HAP-1 (cell line): ENCODE measurements at regions not wholly inside any gene's neighbourhood (a gene's known extent, or its start where the extent isn't known, plus 50 kb on each side); places are given as distances from the start of the nearest gene placed in this dataset.
"Not testable (repeated sequence)": the region's sequence is repeated elsewhere in the genome, so short reads cannot be mapped to it uniquely, and the experiment has no call there.

Experiments
- DNase-seq, 2 experiments: peaks; one replicate each; pipeline ENCODE4 v3.0.0-alpha.2; 2016 to 2020; ENCODE audit warnings: low spot score in 2 of 2
- H3K27me3 ChIP-seq: fragments of 250-450 bp; sonication (Bioruptor Pico); 2 replicates; pipeline ENCODE4 v1.5.1; 2020; ENCODE audit warnings: low read depth, mild to moderate bottlenecking, moderate library complexity
- H3K36me3 ChIP-seq: fragments of 250-450 bp; sonication (Bioruptor Pico); replicated peaks from 2 replicates; pipeline ENCODE4 v1.5.1; 2020; ENCODE audit warnings: mild to moderate bottlenecking
- H3K4me1 ChIP-seq: fragments of 250-450 bp; sonication (Bioruptor Pico); 2 replicates; pipeline ENCODE4 v1.5.1; 2020; ENCODE audit warnings: mild to moderate bottlenecking
- H3K4me3 ChIP-seq: fragments of 250-450 bp; sonication (Bioruptor Pico); 2 replicates; pipeline ENCODE4 v1.5.1; 2020; ENCODE audit warnings: mild to moderate bottlenecking, moderate library complexity
- H3K9me3 ChIP-seq: fragments of 250-450 bp; sonication (Bioruptor Pico); 2 replicates; pipeline ENCODE4 v1.5.1; 2020; ENCODE audit warnings: mild to moderate bottlenecking, moderate library complexity
- in situ Hi-C: fragments of 300-500 bp; cut with MboI; formaldehyde crosslinking; loops from 3 replicates; pipeline ENCODE4 v1.14.3; 2020; ENCODE audit warnings: low sequenced_read_pairs, inconsistent platforms, mixed read lengths

DNA sequence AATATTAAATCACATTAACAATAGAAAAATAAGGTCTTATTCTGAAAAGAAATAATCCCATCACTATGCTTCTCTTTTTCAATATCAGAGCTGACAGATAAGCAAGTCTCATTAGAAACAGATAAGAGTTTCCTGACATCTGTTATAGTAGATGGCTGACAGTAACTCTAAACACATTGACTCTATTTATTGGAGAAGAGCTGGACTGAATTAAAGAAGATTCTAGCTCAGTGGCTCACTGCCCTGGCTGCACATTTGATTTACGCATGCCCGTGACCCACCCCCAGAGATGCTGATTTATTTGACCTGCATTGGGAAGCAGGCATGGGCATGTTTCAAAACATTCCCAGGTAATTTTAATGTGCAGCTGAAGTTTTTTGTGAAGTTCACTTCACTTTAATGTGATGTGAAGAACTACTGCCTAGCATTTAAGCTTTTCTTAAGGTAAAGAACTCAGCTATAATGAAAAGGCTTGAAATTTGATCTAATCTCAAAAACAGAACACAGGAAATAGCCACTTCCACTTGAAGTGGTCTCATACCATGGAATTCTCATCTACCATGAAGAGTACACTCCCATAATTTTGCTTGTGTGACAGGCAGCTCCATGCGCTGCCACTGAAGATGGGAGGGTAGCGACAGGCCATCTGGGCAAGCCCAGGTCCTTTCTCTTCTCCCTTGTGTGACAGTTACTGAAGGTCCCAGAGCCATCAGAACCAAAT lies 162.3 kb downstream of the TPBG start:
- no peaks in the 10 kb centered on the region for H3K27me3 ChIP-seq
- H3K36me3 ChIP-seq: no peaks in the 10 kb centered on the region
- in situ Hi-C loops: no loop called here
- no peak for DNase-seq
- H3K4me3 ChIP-seq: no peak overlapping the region
- H3K4me1 ChIP-seq: no peaks in the 10 kb centered on the region
- no peaks in the 10 kb centered on the region for H3K9me3 ChIP-seq

DNA sequence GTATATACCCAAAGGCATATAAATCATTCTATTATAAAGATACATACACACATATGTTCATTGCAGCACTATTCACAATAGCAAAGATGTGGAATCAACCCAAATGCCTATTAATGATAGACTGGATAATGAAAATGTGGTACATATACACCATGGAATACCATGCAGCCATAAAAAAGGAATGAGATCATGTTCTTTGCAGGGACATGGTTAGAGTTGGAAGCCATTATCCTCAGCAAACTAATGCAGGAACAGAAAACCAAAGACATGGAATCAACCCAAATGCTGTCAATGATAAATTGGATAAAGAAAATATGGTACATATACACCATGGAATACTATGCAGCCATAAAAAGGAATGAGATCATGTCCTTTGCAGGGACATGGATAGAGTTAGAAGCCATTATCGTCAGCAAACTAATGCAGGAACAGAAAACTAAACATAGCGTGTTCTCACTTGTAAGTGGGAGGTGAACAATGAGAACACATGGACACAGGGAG lies 166.4 kb downstream of the TPBG start:
- not testable (repeated sequence) for H3K27me3 ChIP-seq

DNA sequence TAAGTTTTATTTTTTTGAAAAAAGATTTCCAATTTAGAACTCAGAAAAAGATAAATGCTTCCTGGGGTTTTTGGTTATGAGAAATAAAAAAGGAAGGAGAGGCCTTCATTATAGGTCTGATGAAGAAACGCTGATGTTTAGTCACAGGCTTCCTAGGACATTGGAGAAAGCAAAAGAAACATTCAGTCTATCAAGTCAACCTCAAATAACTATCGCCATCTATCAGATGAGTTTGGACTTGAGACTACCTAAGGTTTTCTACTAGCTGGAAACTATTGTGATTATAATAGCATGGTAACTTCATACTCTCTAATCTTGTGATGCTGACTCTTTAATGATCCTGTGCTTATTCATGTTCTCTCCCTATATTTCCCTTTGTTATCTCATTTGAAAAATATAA lies 171.3 kb downstream of the TPBG start:
- H3K36me3 ChIP-seq: no peaks in the 10 kb centered on the region
- in situ Hi-C loops: no loop called here
- H3K4me3 ChIP-seq: no peak overlapping the region
- H3K9me3 ChIP-seq: no peaks in the 10 kb centered on the region
- no peaks in the 10 kb centered on the region for H3K4me1 ChIP-seq
- H3K27me3 ChIP-seq: no peaks in the 10 kb centered on the region; the same call in 1 of the 2 replicates
- no peak for DNase-seq

More for the DNA sequence above, 166.4 kb downstream of the TPBG start:
- DNase-seq, H3K36me3 ChIP-seq, H3K4me1 ChIP-seq, H3K4me3 ChIP-seq, in situ Hi-C loops, H3K9me3 ChIP-seq: not testable (repeated sequence)

DNA sequence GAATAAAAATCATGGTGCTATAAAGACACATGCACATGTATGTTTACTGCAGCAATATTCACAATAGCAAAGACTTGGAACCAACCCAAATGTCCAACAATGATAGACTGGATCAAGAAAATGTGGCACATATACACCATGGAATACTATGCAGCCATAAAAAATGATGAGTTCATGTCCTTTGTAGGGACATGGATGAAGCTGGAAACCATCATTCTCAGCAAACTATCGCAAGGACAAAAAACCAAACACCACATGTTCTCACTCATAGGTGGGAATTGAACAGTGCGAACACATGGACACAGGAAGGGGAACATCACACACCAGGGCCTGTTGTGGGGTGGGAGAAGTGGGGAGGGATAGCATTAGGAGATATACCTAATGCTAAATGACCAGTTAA lies 185.9 kb downstream of the TPBG start:
- H3K36me3 ChIP-seq, H3K27me3 ChIP-seq, H3K4me1 ChIP-seq, in situ Hi-C loops, DNase-seq, H3K4me3 ChIP-seq, H3K9me3 ChIP-seq: not testable (repeated sequence)

DNA sequence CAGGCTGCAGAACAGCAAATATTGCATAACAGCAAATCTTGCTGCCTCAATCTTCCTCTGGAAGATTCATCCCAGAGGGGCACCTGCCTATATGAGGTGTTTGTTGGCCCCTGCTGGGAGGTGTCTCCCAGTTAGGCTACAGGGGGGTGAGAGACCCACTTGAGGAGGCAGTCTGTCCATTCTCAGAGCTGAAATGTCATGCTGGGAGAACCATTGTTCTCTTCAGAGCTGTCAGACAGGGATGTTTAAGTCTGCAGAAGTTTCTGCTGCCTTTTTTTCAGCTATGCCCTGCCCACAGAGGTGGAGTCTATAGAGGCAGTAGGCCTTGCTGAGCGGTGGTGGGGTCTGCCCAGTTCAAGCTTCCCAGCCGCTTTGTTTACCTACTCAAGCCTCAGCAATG lies 187.7 kb downstream of the TPBG start:
- H3K9me3 ChIP-seq, H3K4me1 ChIP-seq, H3K36me3 ChIP-seq, H3K4me3 ChIP-seq, in situ Hi-C loops, DNase-seq, H3K27me3 ChIP-seq: not testable (repeated sequence)

DNA sequence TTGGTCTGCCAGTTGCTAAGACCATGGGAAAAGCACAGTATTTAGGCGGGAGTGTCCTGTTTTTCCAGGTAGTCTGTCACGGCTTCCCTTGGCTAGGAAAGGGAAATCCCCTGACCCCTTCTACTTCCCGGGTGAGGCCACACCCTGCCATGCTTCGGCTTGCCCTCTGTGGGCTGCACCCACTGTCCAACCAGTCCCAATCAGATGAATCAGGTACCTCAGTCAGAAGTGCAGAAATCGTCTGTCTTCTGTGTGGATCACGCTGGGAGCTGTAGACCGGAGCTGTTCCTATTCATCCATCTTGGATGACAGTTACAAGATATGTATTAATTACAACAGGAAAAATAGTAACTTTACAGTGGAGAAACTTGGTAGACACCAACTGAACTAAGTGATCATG lies 188.2 kb downstream of the TPBG start:
- H3K4me1 ChIP-seq: no peaks in the 10 kb centered on the region
- H3K27me3 ChIP-seq: 0 out of 2 replicates have a peak, but pooled peaks cover 3% of the 10 kb centered on the region
- H3K36me3 ChIP-seq: no peaks in the 10 kb centered on the region
- no peak overlapping the region for H3K4me3 ChIP-seq
- no peak for DNase-seq
- in situ Hi-C loops: no loop called here
- H3K9me3 ChIP-seq: no peaks in the 10 kb centered on the region

DNA sequence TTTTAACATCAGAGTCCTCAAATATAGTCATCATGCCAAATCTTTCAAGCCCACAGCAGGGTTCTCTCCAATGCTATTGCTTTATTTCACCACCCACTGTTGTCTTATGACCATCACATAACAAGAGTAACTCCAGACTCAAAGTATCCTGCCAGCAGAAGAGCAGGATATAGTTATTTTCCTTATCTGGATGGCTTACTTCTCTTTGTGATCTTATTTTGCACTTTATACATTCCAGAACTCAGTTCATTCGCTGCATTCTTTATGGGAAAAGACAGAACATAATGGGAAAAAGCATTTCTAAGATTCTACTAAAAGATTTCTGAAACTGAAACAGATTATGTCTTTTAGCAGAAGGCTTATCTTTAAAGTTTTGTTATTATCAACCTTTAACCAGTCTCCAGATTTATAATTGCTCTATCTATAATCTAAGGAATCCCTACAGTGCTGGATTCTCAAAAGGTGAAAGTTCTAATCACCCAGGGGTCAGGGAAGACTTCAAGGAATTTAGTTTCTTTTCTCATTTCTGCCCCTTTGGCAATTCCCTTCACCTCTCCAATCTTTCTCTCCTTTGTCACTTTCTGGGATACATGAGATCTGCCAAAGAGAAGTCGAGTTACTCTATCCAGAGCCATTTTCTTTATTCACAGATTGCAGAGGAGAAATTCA lies 190.4 kb downstream of the TPBG start:
- no peaks in the 10 kb centered on the region for H3K4me1 ChIP-seq
- no peaks in the 10 kb centered on the region for H3K9me3 ChIP-seq
- no peaks in the 10 kb centered on the region for H3K36me3 ChIP-seq
- H3K27me3 ChIP-seq: 0 out of 2 replicates have a peak, but pooled peaks cover 3% of the 10 kb centered on the region
- H3K4me3 ChIP-seq: no peak overlapping the region
- in situ Hi-C loops: no loop called here
- no peak for DNase-seq

DNA sequence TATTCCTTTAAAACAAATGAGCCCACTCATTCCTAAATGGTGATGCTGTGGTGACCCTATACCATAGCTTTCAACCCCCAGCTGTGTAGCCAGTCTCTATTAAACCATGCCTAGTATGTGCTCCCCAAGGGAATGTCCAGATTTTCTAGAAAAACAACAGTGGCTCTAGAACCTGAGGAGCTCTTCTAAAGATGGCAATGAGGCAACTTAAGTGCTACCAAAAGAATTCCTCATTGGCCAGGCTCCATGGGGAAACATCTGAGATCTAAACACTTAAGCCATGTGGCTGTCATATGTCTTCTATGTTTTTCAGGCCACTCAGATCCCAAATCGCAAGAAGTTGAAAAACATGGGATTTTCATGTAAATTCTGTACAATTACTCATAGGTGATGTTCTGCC lies 191.0 kb downstream of the TPBG start:
- Histone ChIP-seq H3K36me3 (no peaks in the 10 kb centered on the region), H3K9me3 (no peaks in the 10 kb centered on the region), H3K4me3 (no peak overlapping the region), H3K4me1 (no peaks in the 10 kb centered on the region), H3K27me3 (0 out of 2 replicates have a peak, but pooled peaks cover 3% of the 10 kb centered on the region)
- DNase-seq: no peak
- in situ Hi-C loops: no loop called here

DNA sequence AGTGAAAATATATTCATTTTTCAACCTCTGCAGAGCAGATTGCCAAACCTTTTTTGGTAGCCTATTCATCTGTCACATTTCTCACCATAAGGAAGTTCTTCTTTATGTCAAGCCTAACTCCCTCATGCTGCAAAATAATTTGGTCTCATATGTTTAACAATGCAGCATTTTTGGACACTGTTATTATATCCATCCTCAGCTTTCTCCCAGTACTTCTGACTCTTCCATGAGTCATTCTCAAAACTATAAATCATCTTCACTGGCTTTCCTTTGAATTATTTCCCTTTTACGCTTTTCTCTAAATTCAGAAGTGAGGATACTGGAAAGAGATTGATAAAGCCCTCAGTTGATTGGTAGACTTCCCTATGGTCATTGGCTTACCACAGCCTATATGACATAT lies 192.2 kb downstream of the TPBG start:
- Histone ChIP-seq H3K4me1 (no peaks in the 10 kb centered on the region), H3K4me3 (no peak overlapping the region), H3K9me3 (no peaks in the 10 kb centered on the region), H3K36me3 (no peaks in the 10 kb centered on the region), H3K27me3 (0 out of 2 replicates have a peak, but pooled peaks cover 3% of the 10 kb centered on the region)
- in situ Hi-C loops: no loop called here
- DNase-seq: no peak

DNA sequence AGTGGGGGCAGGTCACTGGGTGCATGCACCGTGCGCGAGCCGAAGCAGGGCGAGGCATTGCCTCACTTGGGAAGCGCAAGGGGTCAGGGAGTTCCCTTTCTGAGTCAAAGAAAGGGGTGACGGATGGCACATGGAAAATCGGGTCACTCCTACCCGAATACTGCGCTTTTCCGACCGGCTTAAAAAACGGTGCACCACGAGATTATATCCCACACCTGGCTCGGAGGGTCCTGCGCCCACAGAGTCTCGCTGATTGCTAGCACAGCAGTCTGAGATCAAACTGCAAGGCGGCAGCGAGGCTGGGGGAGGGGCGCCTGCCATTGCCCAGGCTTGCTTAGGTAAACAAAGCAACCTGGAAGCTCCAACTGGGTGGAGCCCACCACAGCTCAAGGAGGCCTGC lies 194.9 kb downstream of the TPBG start:
- H3K36me3 ChIP-seq, H3K9me3 ChIP-seq, H3K4me3 ChIP-seq, in situ Hi-C loops, H3K4me1 ChIP-seq, H3K27me3 ChIP-seq, DNase-seq: not testable (repeated sequence)

DNA sequence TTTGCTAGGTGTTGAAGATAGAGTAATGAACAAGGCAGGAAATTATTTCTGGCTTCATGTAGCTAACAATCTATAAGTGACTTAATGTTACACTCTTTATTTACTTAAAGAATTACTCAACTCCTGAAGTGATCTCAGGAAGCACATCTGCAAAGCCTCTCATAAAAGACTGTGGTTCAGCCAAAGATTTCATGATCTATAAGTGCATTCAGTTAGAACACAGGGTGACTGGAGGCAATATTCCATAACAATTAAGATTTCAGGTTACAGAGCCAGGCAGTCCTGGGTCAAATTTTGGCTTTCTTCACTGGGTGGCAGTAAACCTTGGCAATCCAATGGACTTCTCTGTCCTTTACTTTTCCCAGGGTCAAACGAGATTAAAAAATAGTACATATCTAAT lies 204.0 kb downstream of the TPBG start:
- no peaks in the 10 kb centered on the region for H3K27me3 ChIP-seq
- DNase-seq: peak in 1 of 2 experiments; percentile 24
- no peaks in the 10 kb centered on the region for H3K9me3 ChIP-seq
- H3K36me3 ChIP-seq: no peaks in the 10 kb centered on the region
- H3K4me3 ChIP-seq: no peak overlapping the region
- H3K4me1 ChIP-seq: no peaks in the 10 kb centered on the region
- in situ Hi-C loops: no loop called here

DNA sequence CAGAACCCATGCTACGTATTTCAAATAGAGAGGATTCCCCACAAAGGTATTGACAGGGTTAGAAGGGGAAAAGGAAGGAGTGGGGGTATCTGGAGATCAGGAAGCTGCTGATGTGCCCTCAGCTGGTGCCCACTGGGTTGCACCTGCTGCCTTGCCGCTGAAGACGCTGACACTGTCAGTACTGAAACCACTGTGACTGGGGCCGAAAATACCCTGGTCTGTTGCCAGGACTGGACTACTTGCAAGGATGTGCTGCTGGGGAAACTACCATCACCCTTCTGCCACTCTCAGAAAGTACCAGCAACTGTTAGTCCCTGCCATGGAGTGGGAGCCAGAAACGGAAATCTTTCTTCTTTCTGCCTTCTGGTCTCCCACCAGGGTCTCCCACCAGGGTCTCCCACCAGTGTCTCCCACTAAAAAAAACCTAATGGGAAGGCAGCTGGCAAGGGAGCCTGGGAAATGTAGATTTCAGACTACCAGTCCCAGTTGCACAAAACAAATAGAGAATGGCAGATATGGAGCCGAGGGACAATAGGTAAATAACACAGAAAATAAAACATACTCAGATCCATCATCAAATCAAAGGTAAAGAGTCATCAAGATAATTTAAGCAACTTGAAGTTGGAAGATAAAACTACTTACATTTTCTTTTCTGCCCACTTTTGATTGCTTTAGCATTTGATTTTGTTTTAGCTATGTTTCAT lies 204.8 kb downstream of the TPBG start:
- H3K27me3 ChIP-seq: no peaks in the 10 kb centered on the region
- no peak for DNase-seq
- no peaks in the 10 kb centered on the region for H3K36me3 ChIP-seq
- H3K9me3 ChIP-seq: no peaks in the 10 kb centered on the region
- no peak overlapping the region for H3K4me3 ChIP-seq
- in situ Hi-C loops: no loop called here
- no peaks in the 10 kb centered on the region for H3K4me1 ChIP-seq

DNA sequence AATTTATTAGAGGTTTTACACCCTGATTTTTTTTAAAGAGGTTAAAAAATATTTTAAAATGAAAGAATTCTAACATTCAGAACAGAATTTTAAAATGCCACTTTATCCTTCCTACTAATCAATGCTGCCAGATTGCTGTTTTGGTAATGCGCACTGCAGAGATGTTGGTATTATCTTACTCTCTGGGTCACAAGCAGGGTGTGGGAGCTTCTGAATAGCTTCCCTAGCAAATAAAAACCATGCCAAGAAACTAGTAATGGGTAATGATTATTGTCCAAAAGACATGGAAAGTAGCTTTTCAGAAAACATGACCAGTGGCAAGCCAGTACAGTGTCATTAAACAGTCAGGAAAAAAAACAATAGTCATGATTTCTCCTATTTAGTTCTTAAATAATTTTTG lies 205.4 kb downstream of the TPBG start:
- DNase-seq: no peak
- Histone ChIP-seq H3K27me3 (no peaks in the 10 kb centered on the region), H3K9me3 (no peaks in the 10 kb centered on the region), H3K36me3 (no peaks in the 10 kb centered on the region), H3K4me1 (no peaks in the 10 kb centered on the region), H3K4me3 (no peak overlapping the region)
- in situ Hi-C loops: no loop called here

DNA sequence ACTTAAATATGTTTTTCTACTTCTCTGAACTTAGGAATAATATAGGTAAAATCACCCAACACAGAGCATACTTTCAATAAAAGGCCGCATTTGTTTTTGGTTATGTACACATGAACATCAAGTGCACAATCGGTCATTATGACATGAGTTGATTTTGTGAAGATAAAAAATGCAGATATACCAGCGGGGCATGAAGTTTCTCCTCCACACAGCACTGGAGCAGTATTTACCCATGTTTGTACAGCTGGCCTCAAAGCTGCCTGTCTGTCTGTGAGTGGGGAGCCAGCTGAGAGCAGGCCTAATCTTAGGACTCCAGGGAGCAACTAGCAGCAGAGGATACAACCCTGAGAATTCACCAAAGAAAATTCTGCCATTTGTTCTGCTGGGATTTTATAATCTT lies 206.5 kb downstream of the TPBG start:
- no peaks in the 10 kb centered on the region for H3K4me1 ChIP-seq
- H3K27me3 ChIP-seq: no peaks in the 10 kb centered on the region
- DNase-seq: no peak
- no peaks in the 10 kb centered on the region for H3K36me3 ChIP-seq
- no peaks in the 10 kb centered on the region for H3K9me3 ChIP-seq
- in situ Hi-C loops: no loop called here
- H3K4me3 ChIP-seq: no peak overlapping the region
